Fibroblast of skin of left biceps (primary cell): ENCODE measurements at regions not wholly inside any gene's neighbourhood (a gene's known extent, or its start where the extent isn't known, plus 50 kb on each side); places are given as distances from the start of the nearest gene placed in this dataset.

ENCODE experiments used
- DNase-seq, 2 experiments: peaks; one replicate each; pipeline ENCODE4 v3.0.0-alpha.2; 2013; ENCODE audit warnings: low read depth in 2 of 2

GRCh38 chr14:101209594-101209993, 306.1 kb upstream of the RTL1 start:
- DNase-seq: no peak

GRCh38 chr14:101215266-101215665, 311.7 kb upstream of the RTL1 start:
- no peak for DNase-seq

- DNase-seq: no peak
These were observed 312.4 kb upstream of the RTL1 start for GRCh38 chr14:101215927-101216326.

GRCh38 chr14:101216366-101217079, 313.0 kb upstream of the RTL1 start:
- DNase-seq: no peak

- no peak for DNase-seq
These were observed 313.6 kb upstream of the RTL1 start for GRCh38 chr14:101217080-101217463.

GRCh38 chr14:101217616-101218371, 314.3 kb upstream of the RTL1 start:
- DNase-seq: no peak

- DNase-seq: no peak
These were observed 316.6 kb upstream of the RTL1 start for GRCh38 chr14:101219896-101220703.

- no peak for DNase-seq
These were observed 317.5 kb upstream of the RTL1 start for GRCh38 chr14:101220921-101221510.

- DNase-seq: no peak
These were observed 318.1 kb upstream of the RTL1 start for GRCh38 chr14:101221549-101222160.

GRCh38 chr14:101222362-101223070, 319.0 kb upstream of the RTL1 start:
- no peak for DNase-seq

GRCh38 chr14:101223127-101223526, 319.6 kb upstream of the RTL1 start:
- DNase-seq: no peak

GRCh38 chr14:101223561-101224162, 320.1 kb upstream of the RTL1 start:
- DNase-seq: no peak

GRCh38 chr14:101224356-101225156, 321.0 kb upstream of the RTL1 start:
- no peak for DNase-seq

GRCh38 chr14:101225157-101226152, 321.9 kb upstream of the RTL1 start:
- DNase-seq: no peak

GRCh38 chr14:101226265-101226602, 322.7 kb upstream of the RTL1 start:
- DNase-seq: no peak

GRCh38 chr14:101226603-101227425, 323.3 kb upstream of the RTL1 start:
- DNase-seq: no peak
